H1 (cell line): ENCODE measurements at regions not wholly inside any gene's neighbourhood (a gene's known extent, or its start where the extent isn't known, plus 50 kb on each side); places are given as distances from the start of the nearest gene placed in this dataset.

Experiments
- CTCF ChIA-PET: fragments of 300-600 bp; sonication (Branson Sonifier 250); formaldehyde crosslinking; loops from one replicate; lab custom pipeline; 2021; ENCODE audit not compliant: partially characterized antibody; lab: Charles Lee
- POLR2A ChIA-PET: fragments of 300-600 bp; sonication (Branson Sonifier 250); formaldehyde crosslinking; loops from one replicate; lab custom pipeline; 2021; ENCODE audit warnings: inconsistent platforms; ENCODE audit not compliant: partially characterized antibody; lab: Charles Lee
- DNase-seq, 2 experiments: peaks; one replicate each; pipeline versions ENCODE4 v3.0.0 to v3.0.0-alpha.2; 2010 to 2022; ENCODE audit warnings: low spot score in 2 of 2, low read depth in 1 of 2, mixed read lengths in 1 of 2
- FAIRE-seq: peaks from 2 replicates; lab custom pipeline; 2011; peaks lifted over from hg19 to GRCh38; lab: Jason Lieb, UNC
- H2AFZ ChIP-seq: 2 replicates; pipeline ENCODE4 v1.8.1; 2012; ENCODE audit warnings: low read length, inconsistent platforms
- H2AK5ac ChIP-seq: 2 replicates; pipeline ENCODE4 v1.6.1; 2013; ENCODE audit warnings: low read depth, low read length
- H2BK120ac ChIP-seq: replicated peaks from 2 replicates; pipeline ENCODE3; 2013; ENCODE audit warnings: low read depth, low read length, inconsistent platforms
- H2BK12ac ChIP-seq: 2 replicates; pipeline ENCODE4 v1.6.1; 2013; ENCODE audit warnings: low read depth, low read length
- H2BK15ac ChIP-seq: 2 replicates; pipeline ENCODE4 v1.6.1; 2013; ENCODE audit warnings: low read length
- H2BK20ac ChIP-seq: 2 replicates; pipeline ENCODE4 v1.6.1; 2013; ENCODE audit warnings: low read length
- H2BK5ac ChIP-seq: 2 replicates; pipeline ENCODE4 v1.6.1; 2013; ENCODE audit warnings: low read depth, low read length
- H3K14ac ChIP-seq: 2 replicates; pipeline ENCODE4 v1.6.1; 2013; ENCODE audit warnings: inconsistent platforms; ENCODE audit not compliant: insufficient read length
- H3K18ac ChIP-seq: 2 replicates; pipeline ENCODE4 v1.6.1; 2013; ENCODE audit warnings: low read length; ENCODE audit errors: extremely low read depth
- H3K23ac ChIP-seq: 2 replicates; pipeline ENCODE4 v1.6.1; 2013; ENCODE audit warnings: inconsistent platforms; ENCODE audit not compliant: insufficient read length
- H3K23me2 ChIP-seq: 2 replicates; pipeline ENCODE4 v1.6.1; 2013; ENCODE audit warnings: low read depth, low read length
- H3K27ac ChIP-seq: 2 replicates; pipeline ENCODE4 v1.6.1; 2011; ENCODE audit warnings: low read depth, low read length, inconsistent platforms
- H3K27me3 ChIP-seq, 4 experiments: replicated peaks in 1 of 4; 1 replicate in 1 of 4; 2 replicates in 3 of 4; pipeline versions ENCODE4 v1.6.1 to v1.8.1; 2011 to 2013; ENCODE audit warnings: low read length in 3 of 4, mild to moderate bottlenecking in 3 of 4, inconsistent platforms in 2 of 4, mixed read lengths in 2 of 4, moderate library complexity in 1 of 4; ENCODE audit not compliant: control insufficient read depth in 3 of 4, insufficient read depth in 3 of 4; ENCODE audit errors: extremely low read depth in 1 of 4
- H3K36me3 ChIP-seq, 4 experiments: 2 replicates each; pipeline versions ENCODE4 v1.6.1 to v1.8.1; 2011 to 2013; ENCODE audit warnings: mild to moderate bottlenecking in 4 of 4, low read length in 3 of 4, moderate library complexity in 2 of 4, control low read depth in 1 of 4, inconsistent platforms in 1 of 4; ENCODE audit not compliant: insufficient read depth in 4 of 4, control insufficient read depth in 2 of 4
- H3K4ac ChIP-seq: replicated peaks from 2 replicates; pipeline ENCODE3; 2013; ENCODE audit warnings: low read length, low read depth, mixed read lengths, inconsistent platforms; ENCODE audit not compliant: insufficient read length
- H3K4me1 ChIP-seq, 4 experiments: replicated peaks in 1 of 4; 1 replicate in 1 of 4; 2 replicates in 3 of 4; pipeline versions ENCODE4 v1.6.1 to v1.8.1; 2011 to 2013; ENCODE audit warnings: low read length in 3 of 4, inconsistent platforms in 2 of 4, mixed read lengths in 1 of 4; ENCODE audit not compliant: insufficient read depth in 4 of 4, control insufficient read depth in 3 of 4
- H3K4me2 ChIP-seq, 2 experiments: 2 replicates each; pipeline versions ENCODE4 v1.6.1 to v1.8.1; 2011 to 2013; ENCODE audit warnings: low read depth in 2 of 2, low read length in 2 of 2, control low read depth in 1 of 2, inconsistent platforms in 1 of 2, mild to moderate bottlenecking in 1 of 2; ENCODE audit not compliant: insufficient read depth in 1 of 2
- H3K4me3 ChIP-seq, 4 experiments: fragments of 200-600, 300-600 bp in 1 of 4; sonication (generic), shearing (Covaris generic), sonication (Bioruptor Twin) in 1 of 4; 2 replicates each; pipeline versions ENCODE4 v1.5.1 to v1.8.1; 2011 to 2016; ENCODE audit warnings: low read length in 4 of 4, low read depth in 3 of 4, control low read depth in 2 of 4, inconsistent platforms in 2 of 4, mild to moderate bottlenecking in 2 of 4, mixed read lengths in 1 of 4, moderate library complexity in 1 of 4; ENCODE audit not compliant: insufficient read depth in 2 of 4; ENCODE audit errors: extremely low read depth in 1 of 4
- H3K56ac ChIP-seq: replicated peaks from 2 replicates; pipeline ENCODE3; 2013; ENCODE audit warnings: low read depth, mild to moderate bottlenecking, mixed read lengths, low read length, inconsistent platforms; ENCODE audit not compliant: insufficient read length
- H3K79me1 ChIP-seq: 2 replicates; pipeline ENCODE4 v1.6.1; 2013; ENCODE audit warnings: low read depth, low read length, control low read depth
- H3K79me2 ChIP-seq, 2 experiments: 2 replicates each; pipeline versions ENCODE4 v1.6.1 to v1.8.1; 2012 to 2013; ENCODE audit warnings: low read length in 2 of 2, mild to moderate bottlenecking in 2 of 2, inconsistent platforms in 1 of 2; ENCODE audit not compliant: insufficient read depth in 2 of 2, control insufficient read depth in 1 of 2
- H3K9ac ChIP-seq, 4 experiments: replicated peaks in 1 of 4; 1 replicate in 1 of 4; 2 replicates in 3 of 4; pipeline versions ENCODE4 v1.6.1 to v1.8.1; 2011 to 2013; ENCODE audit warnings: low read depth in 3 of 4, low read length in 3 of 4, control low read depth in 2 of 4, mild to moderate bottlenecking in 2 of 4, moderate library complexity in 2 of 4, inconsistent platforms in 1 of 4; ENCODE audit errors: extremely low read depth in 1 of 4
- H3K9me3 ChIP-seq, 2 experiments: 2 replicates each; pipeline versions ENCODE4 v1.6.1 to v1.8.1; 2012 to 2013; ENCODE audit warnings: mild to moderate bottlenecking in 2 of 2, moderate library complexity in 2 of 2, control low read depth in 1 of 2, inconsistent platforms in 1 of 2, low read depth in 1 of 2, low read length in 1 of 2, mixed read lengths in 1 of 2; ENCODE audit not compliant: insufficient read depth in 2 of 2
- H4K20me1 ChIP-seq, 2 experiments: replicated peaks in 1 of 2; 2 replicates each; pipeline versions ENCODE3 to v1.8.1; 2011 to 2013; ENCODE audit warnings: inconsistent platforms in 2 of 2, low read length in 2 of 2, mild to moderate bottlenecking in 1 of 2; ENCODE audit not compliant: insufficient read depth in 2 of 2, control insufficient read depth in 1 of 2
- H4K5ac ChIP-seq: 2 replicates; pipeline ENCODE4 v1.6.1; 2013; ENCODE audit warnings: low read length, low read depth, mixed read lengths, inconsistent platforms; ENCODE audit not compliant: insufficient read length
- H4K8ac ChIP-seq: 2 replicates; pipeline ENCODE4 v1.8.0; 2013; ENCODE audit warnings: mild to moderate bottlenecking, moderate library complexity, low read length, inconsistent platforms; ENCODE audit not compliant: insufficient read depth; ENCODE audit errors: extremely low read depth
- H4K91ac ChIP-seq: replicated peaks from 2 replicates; pipeline ENCODE3; 2013; ENCODE audit warnings: low read length, mixed read lengths, inconsistent platforms; ENCODE audit not compliant: insufficient read length
- CHD1 ChIP-seq: IDR thresholded peaks from 2 replicates; pipeline ENCODE4 v1.6.1; 2012; ENCODE audit warnings: low read depth, low read length, improper control_type of control experiment
- GTF2F1 ChIP-seq: IDR thresholded peaks from 2 replicates; pipeline ENCODE4 v1.6.1; 2012; ENCODE audit warnings: low read depth, low read length, improper control_type of control experiment, borderline replicate concordance
- HDAC6 ChIP-seq: IDR thresholded peaks from one replicate; pipeline ENCODE4 v1.7.1; 2012; ENCODE audit warnings: low read depth, mild to moderate bottlenecking, inconsistent platforms, low read length, moderate library complexity
- KDM4A ChIP-seq: IDR thresholded peaks from one replicate; pipeline ENCODE4 v1.7.1; 2012; ENCODE audit warnings: low read depth, mild to moderate bottlenecking, moderate library complexity, low read length, inconsistent platforms; ENCODE audit not compliant: severe bottlenecking
- RXRA ChIP-seq: IDR thresholded peaks from 2 replicates; pipeline ENCODE4 v1.6.1; 2011; ENCODE audit warnings: low read depth, mild to moderate bottlenecking, low read length, moderate library complexity; ENCODE audit not compliant: insufficient read depth
- SP1 ChIP-seq: IDR thresholded peaks from 2 replicates; pipeline ENCODE4 v1.6.1; 2011; ENCODE audit warnings: low read depth, low read length
- YY1 ChIP-seq: IDR thresholded peaks from 2 replicates; pipeline ENCODE4 v1.6.1; 2011; ENCODE audit warnings: low read depth, mild to moderate bottlenecking, low read length
- ZNF274 ChIP-seq: IDR thresholded peaks from 2 replicates; pipeline ENCODE4 v1.7.0; 2012; ENCODE audit warnings: low read length, borderline replicate concordance; ENCODE audit errors: extremely low read depth
- WGBS, 2 experiments: shearing (Covaris generic) in 1 of 2; methylation state at CpG; one replicate each; pipeline versions ENCODE4 v1.1.6 to v1.1.7; 2013 to 2015; ENCODE audit warnings: low lambda C conversion rate in 2 of 2, mixed read lengths in 2 of 2, inconsistent platforms in 1 of 2, low coverage in 1 of 2, missing lambda C conversion rate in 1 of 2; ENCODE audit not compliant: insufficient replicate concordance in 2 of 2, insufficient coverage in 1 of 2, insufficient read length in 1 of 2; ENCODE audit errors: extremely low coverage in 1 of 2, missing lambda C conversion rate in 1 of 2; 5-methylcytosine and 5-hydroxymethylcytosine counted together
- TF ChIP-seq, protein P1 (sequence below): IDR thresholded peaks from 2 replicates; pipeline ENCODE4 v1.6.1; 2012; ENCODE audit warnings: inconsistent platforms

DNA sequence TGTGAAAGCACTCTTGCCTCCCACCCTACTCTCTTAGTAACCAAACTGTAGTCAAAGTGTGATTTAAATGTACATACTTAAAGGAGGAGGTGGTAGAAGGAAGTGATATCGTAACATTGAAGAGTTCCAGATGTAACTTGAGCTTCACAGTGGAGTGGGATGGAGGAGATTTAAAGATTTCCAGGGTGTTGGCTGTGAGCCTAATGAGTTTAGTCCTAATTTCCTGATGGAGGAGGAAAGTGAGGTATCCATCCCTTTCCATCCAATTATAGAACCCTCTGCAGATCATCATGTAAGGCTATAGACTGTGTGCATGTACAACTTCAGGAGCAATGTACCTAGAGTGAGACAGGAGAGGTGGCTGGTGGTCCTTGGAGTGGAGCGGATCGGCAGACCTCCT lies 1163.9 kb upstream of the SEMA6A start:
- Histone ChIP-seq H3K9ac (no peak overlapping the region), H2AK5ac (no peak overlapping the region), H3K14ac (no peak overlapping the region), H3K18ac (no peak overlapping the region), H2BK120ac (no peak overlapping the region), H3K36me3 (no peaks in the 10 kb centered on the region), H3K23me2 (no peaks in the 10 kb centered on the region), H3K79me1 (no peaks in the 10 kb centered on the region), H4K91ac (no peak overlapping the region), H4K5ac (no peak overlapping the region), H4K20me1 (no peaks in the 10 kb centered on the region), H2AFZ (no peak overlapping the region), H3K4me3 (no peak overlapping the region), H3K4ac (no peak overlapping the region), H3K27ac (no peak overlapping the region), H4K8ac (no peak overlapping the region), H3K79me2 (no peaks in the 10 kb centered on the region), H2BK5ac (no peak overlapping the region), H3K4me2 (no peak overlapping the region), H3K9me3 (no peaks in the 10 kb centered on the region), H2BK12ac (no peak overlapping the region), H2BK20ac (no peak overlapping the region), H3K27me3 (no peaks in the 10 kb centered on the region), H3K4me1 (no peaks in the 10 kb centered on the region), H3K23ac (no peak overlapping the region), H3K56ac (no peak overlapping the region), H2BK15ac (no peak overlapping the region)
- WGBS, 2 experiments, result 63% methylated on average over 3 of the region's 3 CpGs; no CpG with 5 or more reads in 1 of the 2 experiments
- TF ChIP-seq HDAC6 (no peak), ZNF274 (no peak), CHD1 (no peak), GTF2F1 (no peak), YY1 (no peak), RXRA (no peak), KDM4A (no peak), SP1 (no peak)
- TF ChIP-seq, protein P1, sequence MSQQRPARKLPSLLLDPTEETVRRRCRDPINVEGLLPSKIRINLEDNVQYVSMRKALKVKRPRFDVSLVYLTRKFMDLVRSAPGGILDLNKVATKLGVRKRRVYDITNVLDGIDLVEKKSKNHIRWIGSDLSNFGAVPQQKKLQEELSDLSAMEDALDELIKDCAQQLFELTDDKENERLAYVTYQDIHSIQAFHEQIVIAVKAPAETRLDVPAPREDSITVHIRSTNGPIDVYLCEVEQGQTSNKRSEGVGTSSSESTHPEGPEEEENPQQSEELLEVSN, result no peak
- ChIA-PET POLR2A (no interaction called here), CTCF (no interaction called here)
- DNase-seq (no peak), FAIRE-seq (no peak)
